ENCODE measurements at regions not wholly inside any gene's neighbourhood (a gene's known extent, or its start where the extent isn't known, plus 50 kb on each side); places are given as distances from the start of the nearest gene placed in this dataset.

GRCh38 chr10:36519909-36520308, 605.5 kb upstream of the ANKRD30A start:
- TF ChIP-seq CTCF (IDR thresholded peaks at IDR 0.05; ENCODE audit: low read length) (no peak), EZH2 (optimal IDR thresholded peaks at IDR 0.05; ENCODE audit: low read depth, low read length) (no peak), EZH2phosphoT487 (IDR thresholded peaks at IDR 0.05; ENCODE audit: low read length) (no peak)

Measured in MM.1S (cell line).